ENCODE measurements at regions not wholly inside any gene's neighbourhood (a gene's known extent, or its start where the extent isn't known, plus 50 kb on each side); places are given as distances from the start of the nearest gene placed in this dataset.

GRCh38 chr9:88800329-88800682 lies 191.0 kb upstream of the S1PR3 start:
- no peak for DNase-seq
- peaks cover 6 to 16% of the 10 kb centered on the region in 2 experiments for H3K4me1 Mint-ChIP-seq
- Histone ChIP-seq H3K9me3 (ENCODE audit: control insufficient read depth, low read depth, low read length) (no peaks in the 10 kb centered on the region), H2BK120ac (ENCODE audit: low read depth, low read length, poor library complexity, severe bottlenecking) (no peak overlapping the region), H3K23ac (ENCODE audit: insufficient read length, low read depth, low read length) (no peak overlapping the region), H3K9ac (ENCODE audit: extremely low read depth, insufficient read length, low read length) (no peak overlapping the region), H3K56ac (ENCODE audit: insufficient read length, low read depth, low read length) (no peak overlapping the region), H2BK5ac (ENCODE audit: insufficient read length, low read length) (no peak overlapping the region), H2BK15ac (ENCODE audit: low read depth, low read length) (no peak overlapping the region), H3K14ac (ENCODE audit: insufficient read depth, low read length) (no peak overlapping the region), H3K23me2 (ENCODE audit: insufficient read length, low read depth, low read length, poor library complexity, severe bottlenecking) (no peaks in the 10 kb centered on the region), H4K5ac (ENCODE audit: insufficient read length, low read depth, low read length) (no peak overlapping the region), H4K20me1 (ENCODE audit: control insufficient read depth, insufficient read depth, insufficient read length) (no peaks in the 10 kb centered on the region), H2AK5ac (ENCODE audit: insufficient read length, low read length) (no peak overlapping the region), H3K18ac (ENCODE audit: insufficient read length, low read depth, low read length) (no peak overlapping the region), H3K27me3 (ENCODE audit: insufficient read depth, low read length) (no peaks in the 10 kb centered on the region), H3T11ph (ENCODE audit: low read length) (no peak overlapping the region), H2AFZ (ENCODE audit: low read length) (no peak overlapping the region), H3K79me2 (ENCODE audit: insufficient read depth, low read length) (no peaks in the 10 kb centered on the region), H2BK20ac (ENCODE audit: low read depth, low read length, poor library complexity, severe bottlenecking) (no peak overlapping the region), H4K8ac (replicated peaks; ENCODE audit: insufficient read length, low read depth, low read length) (no peak overlapping the region), H4K91ac (ENCODE audit: insufficient read length, low read depth, low read length) (no peak overlapping the region), H3K79me1 (ENCODE audit: insufficient read depth, low read depth, low read length, poor library complexity, severe bottlenecking) (no peaks in the 10 kb centered on the region), H3K27ac (ENCODE audit: insufficient read length, low read depth, low read length) (no peak overlapping the region), H2BK12ac (ENCODE audit: insufficient read length, low read depth, low read length) (no peak overlapping the region), H3K4me2 (ENCODE audit: insufficient read depth, insufficient read length, low read length) (no peak overlapping the region), H3K4ac (ENCODE audit: low read depth, low read length) (no peak overlapping the region), H3K4me1 (ENCODE audit: insufficient read depth, low read length) (no peaks in the 10 kb centered on the region)
- no peak overlapping the region for H3K4me3 Mint-ChIP-seq
- TF ChIP-seq CTCF (conservative IDR thresholded peaks at IDR 0.05): no peak
- 0 out of 2 replicates have a peak, but pooled peaks cover 1% of the 10 kb centered on the region for H3K27me3 Mint-ChIP-seq (ENCODE audit: low read depth)
- no CpG with 5 or more reads among the region's 3 CpGs for WGBS (ENCODE audit: extremely low coverage, insufficient read length, low lambda C conversion rate)
- H3K27ac Mint-ChIP-seq: no peak overlapping the region
- H3K9me3 Mint-ChIP-seq: peaks cover 3 to 6% of the 10 kb centered on the region in 2 experiments; a peak in 3 of 5 replicates
- H3K36me3 Mint-ChIP-seq (ENCODE audit: insufficient read depth in 1 of 3, low read depth in 3 of 3): peaks cover 0 to 12% (median 3%) of the 10 kb centered on the region in 3 experiments; a peak in 2 of 7 replicates

Measured in H9 (cell line).